GM21619 (cell line): ENCODE measurements at regions not wholly inside any gene's neighbourhood (a gene's known extent, or its start where the extent isn't known, plus 50 kb on each side); places are given as distances from the start of the nearest gene placed in this dataset.

Experiments
- ATAC-seq: cut with Tn5 transposase; IDR thresholded peaks from one replicate; pipeline ENCODE4 v1.9.1; 2021; ENCODE audit not compliant: unreplicated experiment

- no peak for ATAC-seq
Measured at GRCh38 chr2:107285621-107286299, 399.8 kb upstream of the ST6GAL2 start.

GRCh38 chr2:107290041-107290440, 404.1 kb upstream of the ST6GAL2 start:
- no peak for ATAC-seq

GRCh38 chr2:107303964-107304363, 418.0 kb upstream of the ST6GAL2 start:
- ATAC-seq = no peak

- ATAC-seq = no peak
Measured at GRCh38 chr2:107305966-107306365, 420.0 kb upstream of the ST6GAL2 start.

- no peak for ATAC-seq
Measured at GRCh38 chr2:107306881-107307280, 420.9 kb upstream of the ST6GAL2 start.

GRCh38 chr2:107308835-107309234, 422.9 kb upstream of the ST6GAL2 start:
- no peak for ATAC-seq

GRCh38 chr2:107312240-107312639, 426.3 kb upstream of the ST6GAL2 start:
- ATAC-seq = no peak

GRCh38 chr2:107313316-107313715, 427.3 kb upstream of the ST6GAL2 start:
- ATAC-seq = no peak

GRCh38 chr2:107320881-107321280, 434.9 kb upstream of the ST6GAL2 start:
- ATAC-seq = no peak

- ATAC-seq = no peak
Measured at GRCh38 chr2:107322416-107322815, 436.4 kb upstream of the ST6GAL2 start.

- no peak for ATAC-seq
Measured at GRCh38 chr2:107323946-107324565, 438.1 kb upstream of the ST6GAL2 start.

- no peak for ATAC-seq
Measured at GRCh38 chr2:107325981-107326786, 440.2 kb upstream of the ST6GAL2 start.

GRCh38 chr2:107334306-107334705, 448.3 kb upstream of the ST6GAL2 start:
- ATAC-seq = no peak

- no peak for ATAC-seq
Measured at GRCh38 chr2:107336526-107336925, 450.6 kb upstream of the ST6GAL2 start.

- ATAC-seq = no peak
Measured at GRCh38 chr2:107337209-107337898, 451.4 kb upstream of the ST6GAL2 start.

GRCh38 chr2:107338059-107338458, 452.1 kb upstream of the ST6GAL2 start:
- no peak for ATAC-seq

GRCh38 chr2:107338571-107338970, 452.6 kb upstream of the ST6GAL2 start:
- ATAC-seq = no peak

GRCh38 chr2:107340955-107341354, 455.0 kb upstream of the ST6GAL2 start:
- no peak for ATAC-seq

GRCh38 chr2:107349329-107349728, 463.4 kb upstream of the ST6GAL2 start:
- no peak for ATAC-seq

GRCh38 chr2:107354175-107354574, 468.2 kb upstream of the ST6GAL2 start:
- ATAC-seq = no peak

GRCh38 chr2:107358362-107358761, 468.3 kb upstream of the RGPD4 start:
- no peak for ATAC-seq
